NCI-H510A treated with DMSO at 0.1 percent for 48 hours (cell line): ENCODE measurements at regions not wholly inside any gene's neighbourhood (a gene's known extent, or its start where the extent isn't known, plus 50 kb on each side); places are given as distances from the start of the nearest gene placed in this dataset.
"Not testable (repeated sequence)": the region's sequence is repeated elsewhere in the genome, so short reads cannot be mapped to it uniquely, and the experiment has no call there.

Experiments used
- DNase-seq: peaks from one replicate; lab custom pipeline; 2025; lab: John Stamatoyannopoulos, UW

DNA sequence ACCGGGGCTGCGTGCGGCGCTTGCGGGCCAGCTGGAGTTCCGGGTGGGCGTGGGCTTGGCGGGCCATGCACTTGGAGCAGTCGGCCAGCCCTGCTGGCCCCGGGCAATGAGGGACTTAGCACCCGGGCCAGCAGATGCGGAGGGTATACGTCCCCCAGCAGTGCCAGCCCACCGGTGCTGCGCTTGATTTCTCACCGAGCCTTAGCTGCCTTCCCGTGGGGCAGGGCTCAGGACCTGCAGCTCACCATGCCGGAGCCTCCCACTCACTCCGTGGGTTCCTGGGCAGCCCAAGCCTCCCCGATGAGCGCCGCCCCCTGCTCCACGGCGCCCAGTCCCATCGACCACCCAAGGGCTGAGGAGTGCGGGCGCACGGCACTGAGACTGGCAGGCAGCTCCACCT, 51.4 kb upstream of the INPP4B start:
- not testable (repeated sequence) for DNase-seq

- no peak for DNase-seq
These were observed 54.5 kb upstream of the INPP4B start for GRCh38 chr4:142900622-142901021.

DNA sequence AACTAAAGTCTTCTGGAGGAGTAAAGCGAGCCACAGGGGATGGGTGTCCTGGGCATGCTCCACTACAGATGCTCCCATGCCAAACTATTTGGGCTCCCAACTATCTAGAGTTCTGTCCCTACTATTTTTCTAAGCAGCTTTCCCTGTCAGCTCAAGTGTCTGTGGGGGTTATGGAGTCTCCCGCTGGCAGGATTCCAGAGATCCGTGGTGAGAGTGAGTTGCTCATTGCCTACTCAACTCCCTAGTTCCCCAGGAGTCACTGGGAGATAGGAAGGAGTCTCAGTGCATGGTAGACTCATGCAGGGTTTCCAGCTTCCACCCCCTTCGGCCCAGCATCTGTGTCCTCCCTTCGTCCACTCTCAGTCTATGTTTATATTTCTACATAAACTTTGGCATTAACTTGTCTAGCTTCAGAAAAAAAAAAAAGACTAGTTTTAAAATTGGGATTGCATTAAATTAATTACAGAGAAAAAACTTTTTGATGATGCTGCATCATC, 55.1 kb upstream of the INPP4B start:
- DNase-seq, result no peak

- DNase-seq, result not testable (repeated sequence)
These were observed 57.5 kb upstream of the INPP4B start for GRCh38 chr4:142903617-142904016.

DNA sequence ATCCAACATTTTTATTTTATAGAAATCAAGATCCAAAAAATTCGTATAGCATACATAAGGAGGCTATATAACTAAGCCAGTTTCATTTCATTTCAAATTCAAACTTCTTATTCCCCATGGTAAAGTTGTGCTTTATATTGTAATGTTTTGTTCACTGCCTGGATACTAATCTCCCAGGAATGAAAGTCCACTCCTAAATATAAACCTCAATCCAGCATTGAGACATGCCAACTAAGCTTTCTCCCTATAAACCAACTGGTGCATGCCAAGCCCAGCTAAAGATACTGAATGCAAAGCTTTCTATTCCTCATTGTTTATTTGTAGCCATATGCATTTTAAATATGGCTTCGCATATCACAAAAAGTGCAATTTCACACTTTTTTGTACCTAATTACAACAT, 63.8 kb upstream of the INPP4B start:
- DNase-seq, result no peak

- DNase-seq, result no peak
These were observed 66.9 kb upstream of the INPP4B start for GRCh38 chr4:142913034-142913433.

GRCh38 chr4:142913461-142914030, 67.4 kb upstream of the INPP4B start:
- no peak for DNase-seq

DNA sequence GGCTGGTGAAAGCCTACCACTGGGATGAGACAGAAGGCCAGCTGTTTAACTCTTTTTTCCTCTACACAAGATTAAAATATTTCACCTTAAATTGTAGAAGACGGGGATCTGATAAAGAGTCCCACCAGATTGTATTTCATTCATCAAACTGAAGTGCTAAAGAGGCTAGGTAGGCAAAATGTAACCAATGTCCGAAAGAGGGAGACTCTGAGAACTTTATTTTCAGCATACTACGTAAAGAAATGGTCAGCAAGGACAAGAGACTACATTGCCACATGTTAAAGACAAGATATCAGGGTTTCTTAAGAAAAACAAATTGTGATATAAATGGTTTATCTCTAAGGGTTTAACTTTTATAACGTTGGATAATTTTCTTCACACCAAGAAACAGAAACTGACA, 71.6 kb upstream of the INPP4B start:
- no peak for DNase-seq

DNA sequence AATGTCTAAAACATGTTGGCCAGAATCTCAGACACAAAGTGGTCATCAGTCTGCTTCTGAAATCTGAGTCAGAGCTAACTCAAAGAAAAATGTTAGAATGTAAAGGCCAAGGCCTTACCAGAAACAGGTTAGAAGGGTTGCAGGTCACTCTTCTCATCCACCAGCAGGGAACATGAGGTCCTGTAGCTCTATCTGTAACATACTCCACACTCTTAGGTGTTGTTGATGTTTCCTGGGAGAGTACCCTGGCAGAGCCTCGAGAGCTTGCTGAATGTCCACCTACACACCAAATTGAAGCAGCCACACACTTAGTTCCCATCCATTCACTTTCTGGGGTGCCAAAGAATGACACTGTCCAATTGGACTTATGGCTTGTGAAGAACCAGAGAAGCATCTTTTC, 76.6 kb upstream of the INPP4B start:
- DNase-seq, result no peak

DNA sequence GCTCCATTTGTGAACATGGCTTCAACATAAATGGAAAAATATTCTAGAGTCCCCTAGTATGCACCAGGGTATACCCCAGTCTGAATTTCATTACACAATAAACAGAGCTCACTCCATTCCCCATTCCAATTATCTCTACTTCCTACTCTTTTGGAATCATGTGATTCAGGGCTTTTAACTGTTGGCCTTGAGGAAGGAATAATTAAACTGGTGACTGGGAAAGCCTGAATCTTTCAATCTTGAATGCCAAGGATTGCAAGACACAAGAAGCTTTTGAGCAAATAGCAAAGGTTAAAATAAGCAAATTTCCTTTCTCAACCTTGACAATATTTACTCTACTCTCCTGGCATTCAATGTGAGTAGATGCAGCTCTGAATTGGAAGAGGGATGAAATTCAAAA, 77.5 kb upstream of the INPP4B start:
- no peak for DNase-seq

DNA sequence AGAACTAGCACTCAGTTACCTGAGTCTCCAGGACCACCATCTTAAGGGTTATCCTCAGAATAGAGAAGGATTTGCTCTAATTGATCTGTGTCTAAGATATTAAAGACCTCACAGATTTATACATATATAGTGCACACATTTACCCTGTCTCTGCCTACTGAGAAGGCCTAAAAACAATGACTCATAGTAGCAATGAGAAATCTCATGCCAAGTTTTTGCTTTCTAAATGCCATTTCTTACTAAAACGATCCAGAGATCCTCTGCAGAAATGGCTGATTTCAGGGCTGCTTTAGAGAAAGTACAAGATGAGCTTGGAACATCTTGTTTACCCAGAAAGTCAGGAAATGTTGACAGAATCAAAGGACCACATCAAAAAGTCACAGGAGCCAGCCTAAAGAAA, 79.1 kb upstream of the INPP4B start:
- DNase-seq, result no peak

DNA sequence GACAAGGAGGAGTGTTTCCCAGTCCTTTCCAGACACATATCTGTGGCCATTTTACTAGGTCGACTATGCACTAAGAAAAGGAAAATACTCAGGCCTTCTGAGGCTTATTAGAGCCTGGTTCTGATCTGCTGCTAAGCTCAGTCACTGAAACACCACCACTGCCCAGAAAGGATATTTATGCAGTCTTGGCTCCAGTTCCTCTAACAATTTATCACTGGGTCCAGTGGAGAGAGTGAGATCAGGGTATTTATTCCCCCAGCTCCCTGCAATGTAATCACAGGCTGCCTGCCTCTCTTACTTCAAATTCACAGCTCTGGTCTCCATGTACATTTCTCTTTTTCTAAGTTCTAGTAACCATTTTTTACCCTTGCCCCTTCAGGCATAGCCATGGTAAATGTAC, 81.6 kb upstream of the INPP4B start:
- no peak for DNase-seq

GRCh38 chr4:142929526-142929925, 83.4 kb upstream of the INPP4B start:
- no peak for DNase-seq

GRCh38 chr4:142933207-142933606, 87.1 kb upstream of the INPP4B start:
- no peak for DNase-seq

- peak; percentile 60 for DNase-seq
These were observed 94.6 kb upstream of the INPP4B start for GRCh38 chr4:142940425-142941330.

GRCh38 chr4:142944565-142944964, 98.5 kb upstream of the INPP4B start:
- DNase-seq, result no peak

GRCh38 chr4:142952821-142953580, 106.9 kb upstream of the INPP4B start:
- no peak for DNase-seq

DNA sequence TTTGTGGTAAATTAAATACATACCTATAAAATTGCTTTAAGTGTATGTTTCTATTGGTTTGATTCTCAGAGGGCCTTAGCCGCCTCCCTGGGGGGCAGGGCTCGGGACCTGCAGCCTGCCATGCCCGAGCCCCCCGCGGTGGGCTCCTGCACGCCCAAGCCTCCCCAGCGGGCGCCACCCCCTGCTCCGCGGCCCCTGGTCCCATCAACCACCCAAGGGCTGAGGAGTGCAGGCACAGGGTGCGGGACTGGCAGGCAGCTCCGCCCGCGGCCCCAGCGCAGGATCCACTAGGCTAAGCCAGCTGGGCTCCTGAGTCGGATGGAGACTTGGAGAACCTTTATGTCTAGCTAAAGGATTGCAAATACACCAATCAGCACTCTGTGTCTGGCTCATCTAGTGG, 108.3 kb upstream of the INPP4B start:
- no peak for DNase-seq

GRCh38 chr4:142955501-142955900, 109.4 kb upstream of the INPP4B start:
- DNase-seq, result no peak

- no peak for DNase-seq
These were observed 113.1 kb upstream of the INPP4B start for GRCh38 chr4:142959173-142959572.

DNA sequence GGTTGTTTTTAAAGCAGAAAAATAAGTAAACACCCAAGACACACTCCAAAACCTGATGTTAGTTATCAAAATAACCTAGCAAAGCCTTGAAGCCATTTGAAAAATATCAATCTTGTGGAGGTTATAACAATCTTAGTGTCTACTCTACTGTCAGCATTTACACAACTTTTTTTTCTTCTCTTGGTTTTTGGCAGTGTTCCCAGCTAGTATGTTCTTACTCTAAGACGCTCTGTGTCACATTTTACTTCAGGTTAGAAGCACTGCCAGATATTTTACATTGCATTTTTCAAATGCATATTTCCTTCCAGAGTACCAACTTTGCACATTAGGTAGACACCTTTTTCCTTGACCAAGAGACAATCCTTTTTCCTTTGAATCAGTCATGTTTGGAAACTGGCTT, 114.0 kb upstream of the INPP4B start:
- no peak for DNase-seq

GRCh38 chr4:142960867-142961644, 115.0 kb upstream of the INPP4B start:
- DNase-seq, result no peak
